ENCODE measurements at regions not wholly inside any gene's neighbourhood (a gene's known extent, or its start where the extent isn't known, plus 50 kb on each side); places are given as distances from the start of the nearest gene placed in this dataset.

DNA sequence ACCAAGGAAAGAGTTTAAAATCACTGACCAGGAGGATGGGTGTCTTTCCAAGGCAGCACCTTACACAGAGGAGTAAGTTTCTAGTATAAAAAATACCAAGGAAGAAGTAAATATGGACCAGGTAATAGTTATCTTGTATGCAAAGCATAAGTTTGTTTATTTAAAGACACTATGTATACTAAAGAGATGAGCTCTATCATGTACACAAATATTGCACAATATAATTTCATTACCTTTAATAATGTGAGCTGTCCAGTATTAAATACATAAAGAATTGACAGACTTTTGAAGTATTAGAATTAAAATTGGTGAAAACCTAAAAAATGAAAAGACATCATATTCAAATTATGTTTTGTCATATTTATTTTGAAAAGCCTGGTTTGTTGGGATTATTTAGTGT is 322.0 kb upstream of the MIR17HG start:
- H3K4me1 ChIP-seq (ENCODE audit: insufficient read depth), result no peaks in the 10 kb centered on the region
- H3K9me2 ChIP-seq (replicated peaks; ENCODE audit: insufficient read depth), result no peaks in the 10 kb centered on the region
- no peak overlapping the region for H3K4me2 ChIP-seq
- no peaks in the 10 kb centered on the region for H3K9me3 ChIP-seq (ENCODE audit: low read depth)
- H4K20me1 ChIP-seq (ENCODE audit: insufficient read depth, poor library complexity, severe bottlenecking), result no peaks in the 10 kb centered on the region
- H3K36me3 ChIP-seq (replicated peaks; ENCODE audit: insufficient read depth, low read depth), result no peaks in the 10 kb centered on the region
- TF ChIP-seq, protein P1, sequence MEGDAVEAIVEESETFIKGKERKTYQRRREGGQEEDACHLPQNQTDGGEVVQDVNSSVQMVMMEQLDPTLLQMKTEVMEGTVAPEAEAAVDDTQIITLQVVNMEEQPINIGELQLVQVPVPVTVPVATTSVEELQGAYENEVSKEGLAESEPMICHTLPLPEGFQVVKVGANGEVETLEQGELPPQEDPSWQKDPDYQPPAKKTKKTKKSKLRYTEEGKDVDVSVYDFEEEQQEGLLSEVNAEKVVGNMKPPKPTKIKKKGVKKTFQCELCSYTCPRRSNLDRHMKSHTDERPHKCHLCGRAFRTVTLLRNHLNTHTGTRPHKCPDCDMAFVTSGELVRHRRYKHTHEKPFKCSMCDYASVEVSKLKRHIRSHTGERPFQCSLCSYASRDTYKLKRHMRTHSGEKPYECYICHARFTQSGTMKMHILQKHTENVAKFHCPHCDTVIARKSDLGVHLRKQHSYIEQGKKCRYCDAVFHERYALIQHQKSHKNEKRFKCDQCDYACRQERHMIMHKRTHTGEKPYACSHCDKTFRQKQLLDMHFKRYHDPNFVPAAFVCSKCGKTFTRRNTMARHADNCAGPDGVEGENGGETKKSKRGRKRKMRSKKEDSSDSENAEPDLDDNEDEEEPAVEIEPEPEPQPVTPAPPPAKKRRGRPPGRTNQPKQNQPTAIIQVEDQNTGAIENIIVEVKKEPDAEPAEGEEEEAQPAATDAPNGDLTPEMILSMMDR (IDR thresholded peaks at IDR 0.05; ENCODE audit: poor library complexity), result no peak
- no peak for DNase-seq (ENCODE audit: low spot score)
- H3K27me3 ChIP-seq, result peaks cover 3% of the 10 kb centered on the region
- no peaks in the 10 kb centered on the region for H3K79me2 ChIP-seq
- H2AFZ ChIP-seq, result no peak overlapping the region
- H3K4me3 ChIP-seq, result no peak overlapping the region
- H3K27ac ChIP-seq, result no peak overlapping the region

DNA sequence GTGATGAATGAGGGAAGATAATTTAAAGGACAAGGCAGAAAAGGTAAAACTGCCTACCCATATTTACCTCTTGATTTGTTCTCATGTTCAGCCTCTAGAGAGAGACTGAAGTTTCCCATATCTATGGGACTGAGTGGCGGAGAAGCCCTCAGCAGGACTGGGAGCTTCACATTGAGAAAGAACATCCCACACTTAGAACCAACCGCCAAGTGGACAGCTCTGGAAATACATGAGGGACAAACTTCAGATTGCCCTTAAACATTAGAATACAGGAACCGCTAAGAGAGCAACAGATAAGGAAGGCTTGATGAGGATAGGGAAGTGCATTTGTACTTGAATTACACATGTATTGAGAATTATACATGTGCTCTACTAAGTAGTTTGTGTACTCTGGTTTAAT is 316.0 kb upstream of the MIR17HG start:
- Histone ChIP-seq H3K4me1 (ENCODE audit: insufficient read depth) (no peaks in the 10 kb centered on the region), H3K27me3 (peaks cover 3% of the 10 kb centered on the region), H3K36me3 (replicated peaks; ENCODE audit: insufficient read depth, low read depth) (no peaks in the 10 kb centered on the region), H3K27ac (no peak overlapping the region), H4K20me1 (ENCODE audit: insufficient read depth, poor library complexity, severe bottlenecking) (no peaks in the 10 kb centered on the region), H3K9me3 (ENCODE audit: low read depth) (no peaks in the 10 kb centered on the region), H3K4me3 (no peak overlapping the region), H3K79me2 (no peaks in the 10 kb centered on the region), H3K4me2 (no peak overlapping the region), H3K9me2 (replicated peaks; ENCODE audit: insufficient read depth) (no peaks in the 10 kb centered on the region), H2AFZ (no peak overlapping the region)
- TF ChIP-seq EZH2phosphoT487 (IDR thresholded peaks at IDR 0.05; ENCODE audit: low read depth, severe bottlenecking, unreplicated experiment) (no peak), EZH2 (IDR thresholded peaks at IDR 0.05; ENCODE audit: borderline replicate concordance) (no peak)
- TF ChIP-seq, protein P1 (IDR thresholded peaks at IDR 0.05; ENCODE audit: poor library complexity), result no peak
- no peak for DNase-seq (ENCODE audit: low spot score)
- 94% methylated on average over 3 of the region's 3 CpGs for WGBS (ENCODE audit: low lambda C conversion rate, missing lambda C conversion rate)

DNA sequence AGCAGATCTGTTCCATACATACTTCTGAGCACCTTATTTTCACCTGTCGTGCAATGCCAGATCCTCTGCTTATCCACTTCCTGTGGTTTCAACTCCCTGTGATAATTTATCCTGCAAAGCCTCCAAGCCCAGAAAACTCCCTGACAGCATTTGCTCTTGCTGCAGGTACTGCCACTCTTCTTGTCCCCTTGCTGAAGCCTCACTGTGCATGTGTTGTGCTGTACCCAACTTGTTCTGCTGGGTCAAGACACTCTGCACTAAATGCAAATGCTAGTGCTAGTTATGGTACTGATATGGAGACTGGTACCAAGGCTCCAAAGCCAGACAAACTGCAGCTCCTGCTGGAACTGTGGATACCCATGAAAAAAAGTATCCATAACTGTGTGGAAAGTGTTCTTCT is 315.4 kb upstream of the MIR17HG start:
- H3K4me2 ChIP-seq, result no peak overlapping the region
- H2AFZ ChIP-seq, result no peak overlapping the region
- no peaks in the 10 kb centered on the region for H3K9me2 ChIP-seq (replicated peaks; ENCODE audit: insufficient read depth)
- no peaks in the 10 kb centered on the region for H3K79me2 ChIP-seq
- 0% methylated on average over 1 of the region's 1 CpG for WGBS (ENCODE audit: low lambda C conversion rate, missing lambda C conversion rate)
- TF ChIP-seq EZH2phosphoT487 (IDR thresholded peaks at IDR 0.05; ENCODE audit: low read depth, severe bottlenecking, unreplicated experiment), result no peak
- H3K4me1 ChIP-seq (ENCODE audit: insufficient read depth), result no peaks in the 10 kb centered on the region
- peaks cover under 1% of the 10 kb centered on the region for H3K27me3 ChIP-seq
- no peak for DNase-seq (ENCODE audit: low spot score)
- H3K4me3 ChIP-seq, result no peak overlapping the region
- H3K36me3 ChIP-seq (replicated peaks; ENCODE audit: insufficient read depth, low read depth), result no peaks in the 10 kb centered on the region
- no peak overlapping the region for H3K27ac ChIP-seq
- no peaks in the 10 kb centered on the region for H3K9me3 ChIP-seq (ENCODE audit: low read depth)
- H4K20me1 ChIP-seq (ENCODE audit: insufficient read depth, poor library complexity, severe bottlenecking), result no peaks in the 10 kb centered on the region

DNA sequence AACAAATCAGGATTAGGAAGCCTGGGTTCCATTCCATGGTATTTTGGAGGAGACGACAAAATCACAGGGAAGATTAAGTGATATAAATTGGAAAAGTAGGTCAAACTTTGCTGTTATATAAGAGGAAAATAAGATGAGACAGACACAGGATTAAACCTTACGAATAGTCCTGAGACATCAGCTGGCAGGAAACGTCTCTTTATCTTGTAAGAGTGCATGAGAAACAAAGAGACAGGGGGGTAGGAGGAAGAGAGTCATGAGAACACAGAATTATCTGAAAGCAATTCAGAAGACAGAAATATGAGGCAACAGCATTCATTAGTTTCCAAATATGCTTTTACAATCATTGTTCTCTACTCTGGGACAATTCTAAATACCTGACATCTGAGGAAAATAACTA is 310.6 kb upstream of the MIR17HG start:
- WGBS (ENCODE audit: low lambda C conversion rate, missing lambda C conversion rate), result 55% methylated on average over 3 of the region's 3 CpGs
- Histone ChIP-seq H3K79me2 (no peaks in the 10 kb centered on the region), H4K20me1 (ENCODE audit: insufficient read depth, poor library complexity, severe bottlenecking) (no peaks in the 10 kb centered on the region), H2AFZ (no peak overlapping the region), H3K4me1 (ENCODE audit: insufficient read depth) (no peaks in the 10 kb centered on the region), H3K27me3 (no peaks in the 10 kb centered on the region), H3K4me2 (no peak overlapping the region), H3K9me2 (replicated peaks; ENCODE audit: insufficient read depth) (no peaks in the 10 kb centered on the region), H3K36me3 (replicated peaks; ENCODE audit: insufficient read depth, low read depth) (no peaks in the 10 kb centered on the region), H3K4me3 (no peak overlapping the region), H3K27ac (no peak overlapping the region), H3K9me3 (ENCODE audit: low read depth) (no peaks in the 10 kb centered on the region)
- TF ChIP-seq EZH2 (IDR thresholded peaks at IDR 0.05; ENCODE audit: borderline replicate concordance), result no peak
- no peak for DNase-seq (ENCODE audit: low spot score)

DNA sequence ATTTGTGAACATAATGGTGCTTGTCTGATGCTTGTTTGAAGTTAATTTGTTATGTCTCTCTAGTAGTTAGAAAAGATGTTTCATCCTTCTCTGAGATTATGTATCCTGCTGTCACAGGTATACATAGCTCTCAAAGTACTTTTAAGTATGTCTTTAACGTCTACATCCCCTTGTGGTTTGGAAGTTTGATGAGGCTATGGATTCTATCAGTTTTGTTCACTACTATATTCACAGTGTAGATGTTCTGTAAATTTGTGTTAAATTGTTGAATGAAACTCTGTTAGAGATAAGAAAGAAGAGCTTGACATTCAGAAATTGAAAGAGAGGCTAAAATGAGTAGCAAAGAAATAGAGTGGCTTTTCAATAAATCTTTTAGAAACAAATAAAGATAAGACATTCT is 304.6 kb upstream of the MIR17HG start:
- H3K36me3 ChIP-seq (replicated peaks; ENCODE audit: insufficient read depth, low read depth), result no peaks in the 10 kb centered on the region
- H3K9me3 ChIP-seq (ENCODE audit: low read depth), result no peaks in the 10 kb centered on the region
- no peaks in the 10 kb centered on the region for H4K20me1 ChIP-seq (ENCODE audit: insufficient read depth, poor library complexity, severe bottlenecking)
- 61% methylated on average over 1 of the region's 1 CpG for WGBS (ENCODE audit: low lambda C conversion rate, missing lambda C conversion rate)
- no peaks in the 10 kb centered on the region for H3K4me1 ChIP-seq (ENCODE audit: insufficient read depth)
- no peak overlapping the region for H3K27ac ChIP-seq
- no peaks in the 10 kb centered on the region for H3K27me3 ChIP-seq
- no peak overlapping the region for H3K4me3 ChIP-seq
- H3K9me2 ChIP-seq (replicated peaks; ENCODE audit: insufficient read depth), result no peaks in the 10 kb centered on the region
- DNase-seq (ENCODE audit: low spot score), result no peak
- TF ChIP-seq, protein P1 (IDR thresholded peaks at IDR 0.05; ENCODE audit: poor library complexity), result no peak
- no peak for TF ChIP-seq EZH2 (IDR thresholded peaks at IDR 0.05; ENCODE audit: borderline replicate concordance)
- no peak for TF ChIP-seq EZH2phosphoT487 (IDR thresholded peaks at IDR 0.05; ENCODE audit: low read depth, severe bottlenecking, unreplicated experiment)
- no peak overlapping the region for H2AFZ ChIP-seq
- H3K4me2 ChIP-seq, result no peak overlapping the region
- H3K79me2 ChIP-seq, result no peaks in the 10 kb centered on the region
